Colonic mucosa (tissue), 4 donors: ENCODE measurements at regions not wholly inside any gene's neighbourhood (a gene's known extent, or its start where the extent isn't known, plus 50 kb on each side); places are given as distances from the start of the nearest gene placed in this dataset.
A peak's percentile ranks its signal among the peaks of the same experiment; 100 is the strongest.

Source experiments
- DNase-seq: peaks from one replicate; pipeline ENCODE4 v3.0.0-alpha.2; 2020
- H3K27ac ChIP-seq: fragments of 200-600 bp; one replicate; pipeline ENCODE4 v1.8.0; 2021
- H3K27me3 ChIP-seq: fragments of 200-600 bp; one replicate; pipeline ENCODE4 v1.8.0; 2021
- H3K36me3 ChIP-seq: fragments of 200-600 bp; one replicate; pipeline ENCODE4 v1.8.0; 2021
- H3K4me1 ChIP-seq: fragments of 200-600 bp; one replicate; pipeline ENCODE4 v1.8.0; 2021; ENCODE audit warnings: mild to moderate bottlenecking
- H3K4me3 ChIP-seq: fragments of 200-600 bp; one replicate; pipeline ENCODE4 v1.8.0; 2021
- H3K9ac ChIP-seq, 2 donors: one replicate each; pipeline ENCODE4 v1.7.0; 2013; ENCODE audit warnings: control low read depth in 2 of 2, low read depth in 2 of 2, low read length in 2 of 2
- H3K9me3 ChIP-seq: fragments of 200-600 bp; one replicate; pipeline ENCODE4 v1.8.0; 2021
- intact Hi-C: fragments of 100-400 bp; cut with DNase I; formaldehyde crosslinking; loops from one replicate; pipeline ENCODE4 v1.14.1; 2022
- TF ChIP-seq, protein P1 (sequence below): fragments of 200-600 bp; IDR thresholded peaks from one replicate; pipeline ENCODE4 v1.8.0; 2022; ENCODE audit warnings: antibody characterized with exemption, mild to moderate bottlenecking
- donor health status: healthy.
- donor health status: DM: no; HTN: no; CAD: no.
- donor health status: DM: no; HTN: no; CAD: no.

DNA sequence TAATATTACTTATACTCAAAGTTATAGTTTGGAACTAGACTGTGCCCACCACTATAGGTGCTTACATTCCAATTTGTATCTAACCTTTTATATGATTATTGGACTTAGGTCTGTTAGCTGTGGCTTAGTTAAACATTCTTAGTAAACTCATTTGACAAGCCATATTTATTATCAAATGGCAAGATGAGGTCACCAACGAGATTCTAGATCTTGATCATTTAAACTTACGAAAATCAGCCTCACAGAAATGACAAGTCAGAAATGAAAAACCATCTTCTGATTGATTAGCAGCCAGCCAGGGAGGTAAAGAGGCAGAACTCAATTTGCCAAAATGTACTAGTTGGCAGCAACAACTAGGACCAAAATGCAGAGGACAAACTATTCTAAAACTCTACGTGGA lies 100.4 kb upstream of the STK17B start:
- TF ChIP-seq, protein P1, sequence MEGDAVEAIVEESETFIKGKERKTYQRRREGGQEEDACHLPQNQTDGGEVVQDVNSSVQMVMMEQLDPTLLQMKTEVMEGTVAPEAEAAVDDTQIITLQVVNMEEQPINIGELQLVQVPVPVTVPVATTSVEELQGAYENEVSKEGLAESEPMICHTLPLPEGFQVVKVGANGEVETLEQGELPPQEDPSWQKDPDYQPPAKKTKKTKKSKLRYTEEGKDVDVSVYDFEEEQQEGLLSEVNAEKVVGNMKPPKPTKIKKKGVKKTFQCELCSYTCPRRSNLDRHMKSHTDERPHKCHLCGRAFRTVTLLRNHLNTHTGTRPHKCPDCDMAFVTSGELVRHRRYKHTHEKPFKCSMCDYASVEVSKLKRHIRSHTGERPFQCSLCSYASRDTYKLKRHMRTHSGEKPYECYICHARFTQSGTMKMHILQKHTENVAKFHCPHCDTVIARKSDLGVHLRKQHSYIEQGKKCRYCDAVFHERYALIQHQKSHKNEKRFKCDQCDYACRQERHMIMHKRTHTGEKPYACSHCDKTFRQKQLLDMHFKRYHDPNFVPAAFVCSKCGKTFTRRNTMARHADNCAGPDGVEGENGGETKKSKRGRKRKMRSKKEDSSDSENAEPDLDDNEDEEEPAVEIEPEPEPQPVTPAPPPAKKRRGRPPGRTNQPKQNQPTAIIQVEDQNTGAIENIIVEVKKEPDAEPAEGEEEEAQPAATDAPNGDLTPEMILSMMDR: no peak
- no peak for DNase-seq
- no peaks in the 10 kb centered on the region for H3K36me3 ChIP-seq
- H3K27me3 ChIP-seq: no peaks in the 10 kb centered on the region
- H3K9me3 ChIP-seq: no peaks in the 10 kb centered on the region
- H3K27ac ChIP-seq: no peak overlapping the region
- H3K9ac ChIP-seq: no peak overlapping the region
- peaks cover 6% of the 10 kb centered on the region for H3K4me1 ChIP-seq
- no peak overlapping the region for H3K4me3 ChIP-seq
- intact Hi-C loops: loop anchor here (10.0 kb wide), 1 partner anchor 117 kb away; no protein-coding TSS in a partner anchor

DNA sequence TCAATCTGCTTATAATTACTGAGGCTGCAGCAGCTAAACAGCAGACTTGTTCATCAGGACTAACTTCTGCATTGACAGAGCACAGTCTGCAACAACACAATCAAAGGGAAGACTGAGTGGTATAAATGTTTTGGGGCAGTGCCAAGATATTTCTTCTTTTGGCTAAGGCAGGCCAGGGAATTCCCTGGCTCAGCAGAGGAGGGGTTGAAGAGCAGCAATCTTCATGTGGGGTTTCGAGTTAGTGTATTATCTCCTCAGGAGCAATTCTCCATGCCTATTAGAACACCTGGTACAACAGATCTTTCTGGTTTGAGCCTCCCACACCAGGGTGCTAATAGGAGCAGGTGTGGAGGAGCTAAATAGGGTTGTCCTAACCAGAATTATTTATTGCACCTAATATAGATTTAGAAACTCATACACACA lies 103.0 kb upstream of the STK17B start:
- peak overlapping the region; percentile 16 to 46 for H3K9ac ChIP-seq
- H3K27ac ChIP-seq: peak overlapping the region; percentile 7
- TF ChIP-seq, protein P1: no peak
- intact Hi-C loops: loop anchor here (10.0 kb wide), 1 partner anchor 120 kb away; no protein-coding TSS in a partner anchor
- DNase-seq: peak; percentile 31
- no peaks in the 10 kb centered on the region for H3K27me3 ChIP-seq
- no peaks in the 10 kb centered on the region for H3K9me3 ChIP-seq
- H3K4me3 ChIP-seq: no peak overlapping the region
- H3K36me3 ChIP-seq: no peaks in the 10 kb centered on the region
- H3K4me1 ChIP-seq: peaks cover 6% of the 10 kb centered on the region

DNA sequence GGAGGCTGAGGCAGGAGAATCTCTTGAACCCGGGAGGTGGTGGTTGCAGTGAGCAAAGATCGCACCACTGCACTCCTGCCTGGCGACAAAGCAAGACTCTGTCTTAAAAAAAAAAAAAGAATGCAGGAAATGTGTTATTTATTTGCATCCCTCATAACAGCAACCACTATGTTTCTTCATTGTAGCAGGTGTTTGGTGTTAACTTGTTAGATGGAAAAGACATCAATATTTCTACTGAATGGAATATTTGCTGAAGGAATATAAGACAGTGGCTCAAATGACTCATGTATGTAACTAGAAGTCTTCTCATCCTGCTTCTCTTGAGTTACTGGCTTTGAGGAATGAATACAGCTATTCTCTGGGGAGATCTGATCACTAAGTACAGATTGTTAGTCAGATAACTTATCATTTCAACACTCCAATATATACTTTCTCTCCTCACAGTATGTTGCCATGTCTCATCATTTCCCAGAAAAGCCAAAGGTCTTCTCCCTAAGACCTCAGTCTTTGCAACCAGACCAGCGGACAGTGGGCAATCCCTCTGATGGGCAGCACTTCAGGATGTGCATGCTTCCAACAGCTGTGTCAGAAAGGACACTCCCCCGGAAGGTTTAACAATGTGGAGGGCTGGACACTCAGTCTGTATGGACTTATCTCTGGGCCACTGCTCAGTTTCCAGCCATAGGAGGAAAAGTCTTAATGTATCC lies 104.4 kb upstream of the STK17B start:
- peak overlapping the region in 1 of 2 donors; percentile 14 for H3K9ac ChIP-seq
- H3K36me3 ChIP-seq: no peaks in the 10 kb centered on the region
- H3K27ac ChIP-seq: peak overlapping the region; percentile 69
- H3K27me3 ChIP-seq: no peaks in the 10 kb centered on the region
- no peaks in the 10 kb centered on the region for H3K9me3 ChIP-seq
- DNase-seq: peak; percentile 29
- peaks cover 6% of the 10 kb centered on the region for H3K4me1 ChIP-seq
- no peak overlapping the region for H3K4me3 ChIP-seq
- TF ChIP-seq, protein P1: no peak
- intact Hi-C loops: loop anchor here (5.0 to 10.0 kb wide), 2 partner anchors 121 to 198 kb away; no protein-coding TSS in a partner anchor

DNA sequence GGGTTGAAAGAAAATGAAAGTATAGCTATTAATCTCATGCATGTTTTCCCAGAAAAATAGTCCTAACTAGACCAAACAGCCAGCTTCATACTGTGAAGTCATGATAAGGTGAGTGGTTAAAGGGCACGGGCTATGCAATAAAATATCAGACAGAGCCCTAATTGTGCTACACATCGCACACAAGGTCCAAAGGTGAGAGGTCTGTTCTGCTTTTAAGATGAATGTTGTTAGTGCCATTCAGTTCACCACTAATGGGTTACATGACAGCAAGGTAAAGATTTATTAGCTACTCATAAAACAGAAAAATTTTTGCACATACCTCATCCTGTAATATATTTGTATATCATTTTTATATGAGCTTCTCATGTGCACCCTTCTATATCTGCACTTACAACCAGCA lies 105.0 kb upstream of the STK17B start:
- intact Hi-C loops: loop anchor here (5.0 to 10.0 kb wide), 2 partner anchors 122 to 199 kb away; no protein-coding TSS in a partner anchor
- peak; percentile 51 for DNase-seq
- H3K9me3 ChIP-seq: no peaks in the 10 kb centered on the region
- TF ChIP-seq, protein P1: no peak
- peaks cover 6% of the 10 kb centered on the region for H3K4me1 ChIP-seq
- peak overlapping the region; percentile 69 for H3K27ac ChIP-seq
- H3K9ac ChIP-seq: peak overlapping the region in 1 of 2 donors; percentile 14
- H3K36me3 ChIP-seq: no peaks in the 10 kb centered on the region
- H3K27me3 ChIP-seq: no peaks in the 10 kb centered on the region
- H3K4me3 ChIP-seq: no peak overlapping the region

DNA sequence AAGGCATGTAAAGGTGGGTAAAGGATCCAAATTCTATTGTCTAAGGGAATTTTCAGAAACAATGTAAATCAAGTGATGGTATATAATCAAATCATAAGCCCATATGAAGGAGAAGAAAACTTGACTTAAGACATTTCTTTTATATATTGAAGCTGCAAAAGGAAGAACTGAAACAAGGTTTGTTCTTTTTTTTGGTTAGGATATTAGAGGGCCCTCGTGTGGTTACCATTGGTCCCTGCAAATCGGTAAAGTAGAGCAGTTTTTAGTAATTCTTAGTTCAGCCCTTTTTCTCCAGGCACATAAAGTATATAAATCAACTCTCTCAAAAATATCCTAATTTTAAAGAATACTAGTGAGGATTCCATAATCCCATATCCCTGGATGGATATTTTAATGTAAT lies 105.6 kb upstream of the STK17B start:
- Histone ChIP-seq H3K9ac (no peak overlapping the region), H3K4me3 (no peak overlapping the region), H3K9me3 (no peaks in the 10 kb centered on the region), H3K4me1 (peaks cover 6% of the 10 kb centered on the region), H3K27ac (peak overlapping the region; percentile 69), H3K27me3 (no peaks in the 10 kb centered on the region), H3K36me3 (no peaks in the 10 kb centered on the region)
- DNase-seq: no peak
- TF ChIP-seq, protein P1: peak; percentile 43
- intact Hi-C loops: loop anchor here (5.0 to 10.0 kb wide), 2 partner anchors 122 to 200 kb away; no protein-coding TSS in a partner anchor
